HCT116 (cell line): ENCODE measurements at regions not wholly inside any gene's neighbourhood (a gene's known extent, or its start where the extent isn't known, plus 50 kb on each side); places are given as distances from the start of the nearest gene placed in this dataset.

Experiments used
- ATAC-seq: fragments of 200-7000 bp; cut with Tn5 transposase; 2 replicates; pipeline ENCODE4 v1.9.1; 2020; ENCODE audit warnings: mild to moderate bottlenecking, moderate library complexity
- BruUV-seq: library from RNA; stranded (reverse); fragments of 400-500 nt; replicated peaks from 2 replicates; lab custom pipeline; 2021; lab: Mats Ljungman, UMichigan
- CTCF ChIA-PET: fragments of 300-600 bp; sonication (Branson Sonifier 250); formaldehyde crosslinking; loops from one replicate; lab custom pipeline; 2021; ENCODE audit warnings: antibody characterized with exemption; lab: Charles Lee
- POLR2A ChIA-PET: fragments of 300-600, 350-600 bp; sonication (Branson Sonifier 250); formaldehyde crosslinking; loops from one replicate; lab custom pipeline; 2021; ENCODE audit warnings: antibody characterized with exemption; lab: Charles Lee
- RAD21 ChIA-PET, 2 experiments: fragments of 300-600 bp; sonication (Branson Sonifier 250); formaldehyde crosslinking; loops; one replicate each; lab custom pipeline; 2023; ENCODE audit warnings: low total read pairs in 2 of 2; ENCODE audit not compliant: uncharacterized antibody in 2 of 2, unreplicated experiment in 2 of 2, low non-redundant PET in 1 of 2; lab: Charles Lee
- DNase-seq: peaks from one replicate; pipeline ENCODE4 v3.0.0-alpha.2; 2010; ENCODE audit warnings: low read depth, low spot score
- H2AFZ ChIP-seq: fragments of 200-600 bp; shearing (Covaris generic), sonication (generic); 2 replicates; pipeline ENCODE4 v1.6.1; 2017; ENCODE audit warnings: low read depth, mixed run types, mixed read lengths, antibody characterized with exemption, low read length; ENCODE audit not compliant: poor library complexity, severe bottlenecking
- H3K27ac ChIP-seq: 2 replicates; pipeline ENCODE4 v1.5.1; 2012; ENCODE audit warnings: low read depth, low read length
- H3K27me3 ChIP-seq: fragments of 200-600 bp; sonication (generic); 2 replicates; pipeline ENCODE4 v1.6.1; 2016; ENCODE audit warnings: mixed run types, low read length, mixed read lengths; ENCODE audit not compliant: insufficient read depth
- H3K36me3 ChIP-seq, 2 experiments: fragments of 200-500 bp in 1 of 2; fragments of 200-600 bp in 1 of 2; sonication (Bioruptor generic) in 1 of 2; sonication (generic) in 1 of 2; 2 replicates each; pipeline versions ENCODE4 v1.5.1 to v1.6.1; 2014 to 2016; ENCODE audit warnings: low read length in 2 of 2, inconsistent platforms in 1 of 2, mixed read lengths in 1 of 2, mixed run types in 1 of 2; ENCODE audit not compliant: insufficient read depth in 2 of 2, control insufficient read depth in 1 of 2
- H3K4me1 ChIP-seq, 2 experiments: fragments of 200-600 bp in 1 of 2; sonication (generic) in 1 of 2; 2 replicates each; pipeline versions ENCODE4 v1.5.1 to v1.6.1; 2012 to 2017; ENCODE audit warnings: low read length in 2 of 2, inconsistent platforms in 1 of 2, mild to moderate bottlenecking in 1 of 2, mixed read lengths in 1 of 2, mixed run types in 1 of 2, moderate library complexity in 1 of 2; ENCODE audit not compliant: insufficient read depth in 2 of 2, control insufficient read depth in 1 of 2
- H3K4me2 ChIP-seq: fragments of 200-600 bp; sonication (generic); 2 replicates; pipeline ENCODE4 v1.6.1; 2017; ENCODE audit warnings: mixed run types, low read length, mixed read lengths
- H3K4me3 ChIP-seq, 2 experiments: fragments of 200-600 bp in 1 of 2; sonication (generic) in 1 of 2; replicated peaks in 1 of 2; 2 replicates each; pipeline ENCODE4 v1.5.1; 2011 to 2016; ENCODE audit warnings: low read length in 2 of 2, control low read depth in 1 of 2, low read depth in 1 of 2, mild to moderate bottlenecking in 1 of 2, mixed read lengths in 1 of 2, mixed run types in 1 of 2
- H3K79me2 ChIP-seq: fragments of 200-600 bp; sonication (generic); 2 replicates; pipeline ENCODE4 v1.6.1; 2017; ENCODE audit warnings: mild to moderate bottlenecking, mixed run types, low read length, moderate library complexity, mixed read lengths; ENCODE audit not compliant: insufficient read depth
- H3K9ac ChIP-seq: fragments of 200-600 bp; sonication (generic); 2 replicates; pipeline ENCODE4 v1.6.1; 2016; ENCODE audit warnings: low read length, mixed read lengths
- H3K9me2 ChIP-seq: fragments of 200-600 bp; sonication (generic), shearing (Covaris generic); 2 replicates; pipeline ENCODE4 v1.6.1; 2017; ENCODE audit warnings: mixed run types, mild to moderate bottlenecking, moderate library complexity; ENCODE audit not compliant: insufficient read depth
- H3K9me3 ChIP-seq, 2 experiments: fragments of 200-500 bp in 1 of 2; fragments of 200-600 bp in 1 of 2; sonication (Bioruptor generic) in 1 of 2; sonication (generic) in 1 of 2; 2 replicates each; pipeline ENCODE4 v1.6.1; 2014 to 2017; ENCODE audit warnings: low read length in 2 of 2, mixed read lengths in 2 of 2, inconsistent platforms in 1 of 2, low read depth in 1 of 2, mild to moderate bottlenecking in 1 of 2, mixed run types in 1 of 2, moderate library complexity in 1 of 2; ENCODE audit not compliant: control insufficient read depth in 1 of 2, insufficient read depth in 1 of 2
- H4K20me1 ChIP-seq: fragments of 200-600 bp; sonication (generic), shearing (Covaris generic); 2 replicates; pipeline ENCODE4 v1.6.1; 2017; ENCODE audit warnings: mixed run types, mild to moderate bottlenecking, moderate library complexity; ENCODE audit not compliant: insufficient read depth
- EZH2phosphoT487 ChIP-seq: fragments of 200-600 bp; IDR thresholded peaks from 2 replicates; pipeline ENCODE4 v1.6.1; 2018; ENCODE audit warnings: antibody characterized with exemption, borderline replicate concordance
- JUND ChIP-seq: IDR thresholded peaks from 2 replicates; pipeline ENCODE4 v1.6.1; 2012
- intact Hi-C: fragments of 100-400 bp; cut with micrococcal nuclease; formaldehyde crosslinking; loops from 2 replicates; pipeline ENCODE4 v1.10.0; 2022
- TF ChIP-seq, protein P1 (sequence below), 3 experiments: fragments of 200-600 bp in 1 of 3; sonication (generic) in 1 of 3; IDR thresholded peaks in 2 of 3; conservative IDR thresholded peaks in 1 of 3; 2 replicates each; pipeline ENCODE4 v1.5.1; 2012 to 2017; ENCODE audit warnings: low read depth in 2 of 3, low read length in 2 of 3, antibody characterized with exemption in 1 of 3, borderline replicate concordance in 1 of 3, control low read depth in 1 of 3, mild to moderate bottlenecking in 1 of 3, mixed read lengths in 1 of 3, mixed run types in 1 of 3, moderate library complexity in 1 of 3; ENCODE audit not compliant: insufficient read depth in 1 of 3

DNA sequence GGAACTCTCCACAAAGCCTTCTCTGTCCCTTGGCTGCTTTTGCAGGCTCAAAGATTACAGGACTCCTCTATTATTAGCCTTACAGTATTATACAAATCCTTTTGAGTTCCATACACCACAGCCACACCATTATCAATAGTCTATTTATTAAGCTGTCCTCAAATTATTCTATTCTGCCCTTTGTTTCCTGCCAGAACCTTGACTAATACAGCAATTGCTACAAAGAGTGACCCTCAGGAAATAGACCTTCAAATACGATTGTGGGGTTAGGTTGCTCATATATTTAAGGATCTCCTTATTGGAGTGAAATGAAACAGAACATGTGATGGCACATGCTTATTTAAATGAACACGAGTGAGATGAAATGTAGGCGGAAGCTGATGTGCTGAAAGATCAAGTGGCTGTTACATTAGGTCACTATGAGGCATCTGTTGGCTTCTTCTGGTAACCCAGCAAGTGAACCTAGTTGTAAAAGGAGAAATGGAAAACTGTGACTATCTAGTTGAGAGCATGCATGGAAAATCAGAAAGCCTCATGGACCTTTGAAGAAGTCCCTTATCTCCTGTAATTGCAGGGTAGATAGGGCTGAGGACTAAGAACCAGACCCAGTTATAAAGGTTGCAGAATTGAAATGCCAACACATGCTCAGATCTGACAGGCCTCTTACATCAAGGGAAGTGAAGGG lies 75.5 kb downstream of the AVPR1A start:
- Histone ChIP-seq H4K20me1 (no peaks in the 10 kb centered on the region), H3K9me2 (no peaks in the 10 kb centered on the region), H3K9me3 (no peaks in the 10 kb centered on the region), H3K27me3 (no peaks in the 10 kb centered on the region), H3K4me2 (no peak overlapping the region), H3K4me3 (no peak overlapping the region), H3K4me1 (no peaks in the 10 kb centered on the region), H3K27ac (no peak overlapping the region), H3K79me2 (no peaks in the 10 kb centered on the region), H3K36me3 (no peaks in the 10 kb centered on the region), H2AFZ (no peak overlapping the region), H3K9ac (no peak overlapping the region)
- ATAC-seq, result no peak
- ChIA-PET POLR2A (no interaction called here), CTCF (no interaction called here), RAD21 (no interaction called here)
- TF ChIP-seq JUND, result no peak
- intact Hi-C loops, result no loop called here
- BruUV-seq, result no TSS peak
- no peak for DNase-seq

DNA sequence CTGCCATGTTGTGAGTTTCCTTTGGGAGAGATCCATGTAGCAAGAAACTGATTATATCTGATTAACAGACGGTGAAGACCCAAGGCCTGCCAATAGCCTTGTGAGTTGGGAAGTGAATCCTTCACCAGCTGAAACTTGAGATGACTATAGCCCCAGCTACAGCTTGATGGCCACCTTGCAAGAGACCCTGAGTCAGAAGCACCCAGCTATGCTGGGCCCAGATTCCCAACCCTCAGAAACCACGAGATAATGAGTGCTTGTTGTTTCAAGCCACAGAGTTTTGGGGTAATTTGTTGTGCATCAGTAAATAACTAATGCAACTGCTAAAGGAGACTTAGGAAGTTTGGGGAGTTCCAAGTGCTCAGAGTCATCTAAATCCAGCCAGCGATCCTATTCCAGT lies 80.3 kb downstream of the AVPR1A start:
- no peaks in the 10 kb centered on the region for H3K27me3 ChIP-seq
- no peaks in the 10 kb centered on the region for H3K9me3 ChIP-seq
- no TSS peak for BruUV-seq
- H3K79me2 ChIP-seq, result no peaks in the 10 kb centered on the region
- ChIA-PET POLR2A (no interaction called here), CTCF (interaction anchor here (3.1 kb wide), 1 partner anchor 258 kb away, joined by 36 read pairs; no protein-coding TSS in a partner anchor), RAD21 (no interaction called here)
- H3K36me3 ChIP-seq, result no peaks in the 10 kb centered on the region
- H3K4me1 ChIP-seq, result no peaks in the 10 kb centered on the region
- intact Hi-C loops, result no loop called here
- DNase-seq, result no peak
- no peak overlapping the region for H3K4me3 ChIP-seq
- no peak for TF ChIP-seq EZH2phosphoT487
- TF ChIP-seq, protein P1, sequence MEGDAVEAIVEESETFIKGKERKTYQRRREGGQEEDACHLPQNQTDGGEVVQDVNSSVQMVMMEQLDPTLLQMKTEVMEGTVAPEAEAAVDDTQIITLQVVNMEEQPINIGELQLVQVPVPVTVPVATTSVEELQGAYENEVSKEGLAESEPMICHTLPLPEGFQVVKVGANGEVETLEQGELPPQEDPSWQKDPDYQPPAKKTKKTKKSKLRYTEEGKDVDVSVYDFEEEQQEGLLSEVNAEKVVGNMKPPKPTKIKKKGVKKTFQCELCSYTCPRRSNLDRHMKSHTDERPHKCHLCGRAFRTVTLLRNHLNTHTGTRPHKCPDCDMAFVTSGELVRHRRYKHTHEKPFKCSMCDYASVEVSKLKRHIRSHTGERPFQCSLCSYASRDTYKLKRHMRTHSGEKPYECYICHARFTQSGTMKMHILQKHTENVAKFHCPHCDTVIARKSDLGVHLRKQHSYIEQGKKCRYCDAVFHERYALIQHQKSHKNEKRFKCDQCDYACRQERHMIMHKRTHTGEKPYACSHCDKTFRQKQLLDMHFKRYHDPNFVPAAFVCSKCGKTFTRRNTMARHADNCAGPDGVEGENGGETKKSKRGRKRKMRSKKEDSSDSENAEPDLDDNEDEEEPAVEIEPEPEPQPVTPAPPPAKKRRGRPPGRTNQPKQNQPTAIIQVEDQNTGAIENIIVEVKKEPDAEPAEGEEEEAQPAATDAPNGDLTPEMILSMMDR (IDR thresholded peaks at IDR 0.05 in 2 of 3, conservative IDR thresholded peaks at IDR 0.05 in 1 of 3; ENCODE audit: borderline replicate concordance in 1 of 3, insufficient read depth in 1 of 3, low read depth in 2 of 3, low read length in 2 of 3), result no peak
- H3K9me2 ChIP-seq, result no peaks in the 10 kb centered on the region
- H3K4me2 ChIP-seq, result no peak overlapping the region
- no peak overlapping the region for H3K27ac ChIP-seq
- ATAC-seq, result no peak
- no peaks in the 10 kb centered on the region for H4K20me1 ChIP-seq
- no peak overlapping the region for H3K9ac ChIP-seq
- H2AFZ ChIP-seq, result no peak overlapping the region
